HG03045 (cell line): ENCODE measurements at regions not wholly inside any gene's neighbourhood (a gene's known extent, or its start where the extent isn't known, plus 50 kb on each side); places are given as distances from the start of the nearest gene placed in this dataset.
"Not testable (repeated sequence)": the region's sequence is repeated elsewhere in the genome, so short reads cannot be mapped to it uniquely, and the experiment has no call there.

Experiments
- ATAC-seq: cut with Tn5 transposase; IDR thresholded peaks from one replicate; pipeline ENCODE4 v1.9.1; 2021; ENCODE audit warnings: mild to moderate bottlenecking, moderate library complexity; ENCODE audit not compliant: unreplicated experiment

GRCh38 chr9:28073270-28073669, 500.0 kb upstream of the C9orf72 start:
- ATAC-seq = no peak

- ATAC-seq = no peak
Observed at GRCh38 chr9:28079677-28080076, 506.4 kb upstream of the C9orf72 start.

DNA sequence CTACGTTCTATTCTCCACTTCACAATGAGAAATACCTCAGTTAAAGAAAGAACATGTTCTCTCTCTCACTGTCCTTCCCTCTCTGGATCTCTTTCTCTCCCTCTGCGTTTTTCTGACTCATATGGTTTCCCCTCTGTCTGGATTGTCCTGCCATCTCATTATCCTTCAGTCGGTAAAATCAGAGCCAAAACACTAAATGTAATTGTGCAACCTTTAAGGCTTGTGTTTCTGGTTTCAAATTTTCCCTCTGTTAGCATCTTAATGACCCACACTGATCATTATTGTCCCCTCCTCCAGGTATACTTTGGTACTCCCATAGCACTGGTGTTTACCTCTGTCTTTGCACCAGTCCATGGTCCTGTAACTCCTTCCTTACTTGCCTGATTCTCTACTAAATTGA, 509.4 kb upstream of the C9orf72 start:
- no peak for ATAC-seq

DNA sequence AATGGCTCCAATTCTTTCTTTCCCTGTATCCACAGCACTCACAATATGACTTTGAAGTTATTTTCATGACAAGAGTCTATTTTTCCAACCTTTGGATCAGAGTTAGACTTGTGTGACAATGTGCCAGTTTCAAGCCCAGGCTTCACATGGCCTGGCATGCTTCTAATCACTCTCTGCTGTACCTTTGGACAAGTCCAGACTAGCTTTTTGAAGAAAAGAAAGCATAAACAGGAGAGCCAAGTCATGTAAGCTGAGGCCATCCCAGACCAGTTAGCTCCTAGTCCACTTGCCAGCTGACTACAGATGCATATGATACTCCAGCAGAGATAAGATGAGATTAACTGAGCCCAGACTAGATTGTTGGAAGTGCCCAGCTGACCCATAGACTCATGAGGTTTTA, 513.6 kb upstream of the C9orf72 start:
- ATAC-seq = no peak

DNA sequence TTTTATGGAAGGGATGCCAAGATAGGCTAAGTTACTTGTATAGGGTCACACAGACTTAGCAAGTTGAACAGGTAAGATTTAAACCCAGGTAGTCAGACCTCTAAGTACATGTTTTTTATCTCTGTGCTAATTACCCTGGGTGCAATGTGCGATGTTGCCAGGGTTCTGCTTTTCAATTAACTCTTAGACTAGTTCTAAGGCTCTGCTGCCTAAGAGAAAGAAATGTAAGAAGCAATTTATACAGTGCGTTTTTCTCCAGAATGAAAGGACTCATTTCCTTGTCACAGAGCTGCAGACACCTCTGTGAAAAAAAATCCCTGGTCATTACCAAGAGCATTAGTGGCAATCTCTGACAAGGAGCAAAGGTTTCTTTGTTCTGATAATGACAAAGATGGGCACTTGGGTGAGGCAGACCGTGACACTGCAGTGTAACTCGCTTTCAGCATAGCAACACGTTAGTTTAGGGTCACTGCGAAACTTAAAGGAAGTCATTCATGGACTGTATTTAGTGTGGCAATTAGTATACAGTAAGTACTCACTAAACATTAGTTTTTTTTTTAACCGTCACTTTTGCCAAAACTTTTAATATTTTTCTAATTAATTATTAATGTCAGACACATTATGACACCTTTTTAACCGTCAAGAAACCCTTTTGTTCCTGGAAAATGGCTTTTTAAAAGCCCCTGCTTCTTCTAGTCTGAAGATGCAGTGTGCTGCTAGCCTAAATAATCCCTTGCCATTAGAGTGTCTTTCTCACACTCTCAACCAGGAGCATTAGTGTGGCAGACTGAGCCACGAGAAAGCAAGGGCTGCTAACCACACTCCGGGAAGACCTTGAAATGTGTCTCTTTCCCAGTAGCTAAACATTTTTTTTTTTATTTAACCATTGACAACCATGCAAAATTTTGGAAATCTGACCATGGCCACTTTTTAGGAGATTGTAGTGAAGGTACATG, 520.0 kb upstream of the C9orf72 start:
- ATAC-seq = no peak

- no peak for ATAC-seq
Observed at GRCh38 chr9:28101509-28101908, 528.2 kb upstream of the C9orf72 start.

DNA sequence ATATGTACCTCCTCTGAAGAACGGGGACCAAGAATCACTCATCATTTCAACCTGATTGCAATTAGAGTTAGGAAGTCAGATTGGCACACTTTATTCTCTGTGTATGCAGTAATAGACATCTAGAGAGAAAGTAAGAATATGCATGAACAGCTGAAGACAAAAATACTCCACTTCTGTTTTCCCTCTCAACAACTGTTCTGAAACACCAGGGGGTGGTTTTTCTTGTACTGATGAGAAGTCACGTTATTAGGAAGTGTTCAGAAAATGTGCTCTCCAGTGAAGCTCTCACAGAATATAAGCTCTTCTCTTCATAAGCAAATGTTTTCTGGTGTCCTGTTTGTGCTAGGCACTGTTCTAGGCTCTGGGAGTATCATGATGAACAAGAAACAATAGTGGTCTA, 531.7 kb upstream of the C9orf72 start:
- ATAC-seq = no peak

DNA sequence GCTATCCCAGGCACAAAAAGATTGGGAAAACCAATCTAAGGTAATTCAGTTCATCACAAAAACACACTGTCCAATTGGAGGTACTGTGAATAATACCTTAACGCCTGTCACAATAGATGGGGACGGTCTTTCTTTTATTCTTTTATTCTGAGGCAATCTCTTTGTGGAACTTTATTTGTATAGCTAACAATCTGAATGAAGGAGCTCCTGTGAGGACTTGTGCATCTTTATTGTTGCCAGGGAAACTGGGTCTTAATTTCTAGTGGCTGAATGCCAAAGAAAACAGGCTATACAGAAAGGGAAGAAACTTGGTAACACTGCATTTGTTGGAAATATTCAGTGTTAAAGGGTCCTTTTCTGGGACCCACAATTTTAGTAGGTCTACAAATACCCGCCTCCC, 546.9 kb upstream of the C9orf72 start:
- no peak for ATAC-seq

GRCh38 chr9:28120626-28121025, 547.3 kb upstream of the C9orf72 start:
- no peak for ATAC-seq

DNA sequence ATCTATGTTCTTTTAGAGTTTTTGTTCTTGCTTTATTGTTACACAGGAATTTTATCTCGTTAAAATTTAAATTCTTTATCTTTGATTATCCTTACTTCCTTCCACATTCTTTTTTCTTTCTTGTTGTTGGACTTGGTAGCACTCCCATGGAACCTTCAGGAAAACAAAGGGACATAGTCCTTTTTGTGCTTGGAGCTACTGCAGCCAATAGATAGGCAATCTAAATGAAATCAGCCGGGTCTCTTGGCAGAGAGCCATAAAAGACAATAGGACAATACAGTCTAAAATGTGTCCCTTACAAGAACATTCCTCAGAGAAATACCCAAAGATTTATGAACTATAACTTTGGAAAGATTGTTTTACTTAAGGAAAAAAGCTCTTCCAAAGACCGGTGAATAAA, 548.1 kb upstream of the C9orf72 start:
- ATAC-seq = no peak

- ATAC-seq = no peak
Observed at GRCh38 chr9:28124917-28125316, 551.6 kb upstream of the C9orf72 start.

- no peak for ATAC-seq
Observed at GRCh38 chr9:28127101-28127500, 553.8 kb upstream of the C9orf72 start.

DNA sequence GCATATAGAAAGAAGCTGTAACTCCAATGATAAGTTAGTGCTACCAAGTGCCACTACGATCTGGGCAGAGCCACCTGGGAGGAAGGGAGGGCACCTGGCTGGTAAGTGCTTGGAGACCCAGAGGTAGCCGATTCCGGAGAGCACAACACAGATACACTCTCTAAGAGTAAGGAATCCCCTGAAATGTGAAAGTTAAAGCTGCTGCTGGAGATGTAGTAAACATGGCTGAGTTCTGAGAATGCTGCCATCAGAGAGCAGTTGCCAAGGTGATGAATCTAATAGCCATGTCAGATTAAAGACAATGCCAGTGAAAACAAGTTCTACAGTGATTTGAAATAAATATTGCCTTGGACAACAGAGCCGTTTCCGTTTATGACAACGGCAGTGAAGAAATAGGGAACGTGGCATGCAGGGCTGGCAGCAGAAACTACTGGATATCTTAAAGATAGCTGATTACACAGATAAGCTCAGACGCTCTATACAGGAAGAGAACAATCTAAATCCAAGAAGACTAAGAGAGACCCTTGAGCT, 561.2 kb upstream of the C9orf72 start:
- ATAC-seq = no peak

GRCh38 chr9:28135549-28135948, 562.3 kb upstream of the C9orf72 start:
- ATAC-seq = no peak

GRCh38 chr9:28136113-28136512, 562.8 kb upstream of the C9orf72 start:
- no peak for ATAC-seq

- not testable (repeated sequence) for ATAC-seq
Observed at GRCh38 chr9:28147430-28147829, 574.1 kb upstream of the C9orf72 start.

- ATAC-seq = not testable (repeated sequence)
Observed at GRCh38 chr9:28147923-28148597, 574.8 kb upstream of the C9orf72 start.

- ATAC-seq = not testable (repeated sequence)
Observed at GRCh38 chr9:28149361-28150050, 576.2 kb upstream of the C9orf72 start.

GRCh38 chr9:28155067-28155466, 581.8 kb upstream of the C9orf72 start:
- no peak for ATAC-seq

- no peak for ATAC-seq
Observed at GRCh38 chr9:28155671-28156070, 582.4 kb upstream of the C9orf72 start.

DNA sequence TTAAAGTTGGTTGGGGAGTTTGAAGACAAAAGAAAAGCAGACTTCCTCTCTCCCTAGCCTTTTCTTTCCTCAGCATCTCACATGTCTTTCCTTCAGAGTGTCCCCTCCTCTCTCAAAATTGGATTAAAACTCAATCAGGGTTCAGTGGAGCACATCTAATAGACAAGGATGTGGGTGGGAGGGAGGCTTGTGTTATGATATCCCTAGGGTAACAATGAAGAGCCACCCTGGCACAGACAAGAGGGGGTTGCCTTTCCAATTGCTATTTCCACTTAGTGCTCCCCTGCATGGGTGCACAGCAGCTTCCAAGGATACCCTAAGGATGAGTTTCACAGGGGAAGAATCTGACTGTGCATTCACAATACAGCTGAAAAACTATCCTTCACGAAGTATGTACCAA, 585.2 kb upstream of the C9orf72 start:
- no peak for ATAC-seq
